ENCODE measurements at regions not wholly inside any gene's neighbourhood (a gene's known extent, or its start where the extent isn't known, plus 50 kb on each side); places are given as distances from the start of the nearest gene placed in this dataset.
"Not testable (repeated sequence)": the region's sequence is repeated elsewhere in the genome, so short reads cannot be mapped to it uniquely, and the experiment has no call there.

DNA sequence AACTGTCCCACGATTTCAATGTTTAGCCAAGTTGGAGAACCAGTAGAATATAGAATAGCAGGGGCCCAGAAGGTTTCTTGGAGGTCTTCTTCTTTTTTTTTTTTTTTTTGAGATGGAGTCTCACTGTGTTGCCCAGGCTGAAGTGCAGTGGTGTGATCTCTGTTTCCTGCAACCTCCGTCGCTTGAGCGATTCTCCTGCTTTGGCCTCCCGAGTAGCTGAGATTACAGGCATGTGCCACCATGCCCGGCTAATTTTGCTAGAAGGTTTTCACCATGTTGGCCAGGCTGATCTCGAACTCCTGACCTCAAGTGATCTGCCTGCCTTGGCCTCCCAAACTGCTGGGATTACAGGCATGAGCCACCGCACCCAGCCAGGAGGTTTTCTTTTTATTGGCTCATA is 84.3 kb downstream of the MYCN start:
- not testable (repeated sequence) for DNase-seq (ENCODE audit: insufficient read length, low spot score); FAIRE-seq

DNA sequence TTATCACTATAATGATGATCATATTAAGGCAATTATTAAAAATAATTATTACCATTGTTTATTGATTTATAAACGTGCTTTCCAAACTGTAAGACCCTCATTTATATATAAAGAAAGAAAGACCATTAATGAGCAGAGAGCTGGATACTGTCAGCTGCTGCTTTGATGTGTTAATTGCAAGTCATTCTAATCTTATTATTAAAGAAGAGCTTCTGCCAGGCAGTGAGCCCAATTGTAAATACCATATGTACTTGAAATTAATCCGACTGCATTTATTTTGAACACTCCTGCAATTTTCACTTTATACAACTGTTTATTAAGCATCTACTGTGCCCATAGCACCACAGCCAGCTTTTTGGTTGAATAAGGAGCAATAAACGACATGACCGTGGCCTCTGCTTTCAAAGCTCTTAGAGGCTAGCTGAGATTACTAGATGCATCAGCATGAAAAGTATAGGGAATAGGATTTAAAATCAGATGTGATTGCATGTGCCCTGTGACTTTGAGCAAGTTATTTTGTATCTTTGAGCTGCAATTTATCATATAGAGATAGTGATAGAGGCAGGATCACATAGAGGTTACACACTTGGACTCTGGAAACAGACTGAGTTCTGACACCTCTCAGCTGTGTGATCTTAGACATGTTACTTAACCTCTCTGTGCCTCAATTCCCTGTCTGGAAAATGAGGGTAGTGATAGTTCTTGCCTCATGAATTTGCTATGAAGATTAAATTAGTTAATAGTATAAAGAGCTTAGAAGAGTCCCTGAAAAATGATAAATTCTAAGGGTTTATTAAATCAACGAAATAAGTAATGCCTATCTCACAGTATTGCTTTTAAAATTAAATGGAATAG is 83.4 kb downstream of the MYCN start:
- no peak for FAIRE-seq
- DNase-seq (ENCODE audit: insufficient read length, low spot score) = no peak

DNA sequence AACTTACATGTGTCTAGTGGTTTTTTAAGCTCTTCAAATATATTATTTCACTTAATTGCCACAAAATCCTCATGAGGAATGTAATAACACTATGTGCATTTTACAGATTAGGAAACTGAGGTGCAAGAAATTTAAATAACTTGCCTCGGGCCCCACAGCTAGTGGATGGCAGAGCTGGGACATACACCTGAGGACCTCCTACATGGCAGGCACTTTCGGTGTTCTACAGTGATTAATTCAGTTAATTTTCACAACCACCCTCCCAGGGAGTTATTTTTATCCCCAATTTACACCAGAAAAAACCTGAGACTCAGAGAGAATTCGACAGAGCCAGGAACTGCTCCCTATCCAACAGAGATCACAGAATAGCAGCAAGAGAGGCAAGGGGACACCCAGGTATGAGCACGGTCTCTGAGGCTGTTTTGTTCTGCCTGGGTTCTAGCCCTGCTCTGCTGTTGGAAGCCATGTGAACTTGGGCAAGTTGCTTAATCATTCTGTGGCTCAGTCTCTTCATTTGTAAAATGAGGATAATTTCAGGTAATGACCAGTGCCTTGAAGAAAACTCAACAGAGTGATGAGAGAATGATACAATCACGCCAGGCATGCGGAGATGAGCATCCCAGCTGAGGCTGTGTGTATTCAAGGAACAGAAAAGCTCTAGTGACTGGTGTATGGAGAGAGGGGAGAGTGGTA is 82.3 kb downstream of the MYCN start:
- no peak for DNase-seq (ENCODE audit: insufficient read length, low spot score)
- no peak for FAIRE-seq

DNA sequence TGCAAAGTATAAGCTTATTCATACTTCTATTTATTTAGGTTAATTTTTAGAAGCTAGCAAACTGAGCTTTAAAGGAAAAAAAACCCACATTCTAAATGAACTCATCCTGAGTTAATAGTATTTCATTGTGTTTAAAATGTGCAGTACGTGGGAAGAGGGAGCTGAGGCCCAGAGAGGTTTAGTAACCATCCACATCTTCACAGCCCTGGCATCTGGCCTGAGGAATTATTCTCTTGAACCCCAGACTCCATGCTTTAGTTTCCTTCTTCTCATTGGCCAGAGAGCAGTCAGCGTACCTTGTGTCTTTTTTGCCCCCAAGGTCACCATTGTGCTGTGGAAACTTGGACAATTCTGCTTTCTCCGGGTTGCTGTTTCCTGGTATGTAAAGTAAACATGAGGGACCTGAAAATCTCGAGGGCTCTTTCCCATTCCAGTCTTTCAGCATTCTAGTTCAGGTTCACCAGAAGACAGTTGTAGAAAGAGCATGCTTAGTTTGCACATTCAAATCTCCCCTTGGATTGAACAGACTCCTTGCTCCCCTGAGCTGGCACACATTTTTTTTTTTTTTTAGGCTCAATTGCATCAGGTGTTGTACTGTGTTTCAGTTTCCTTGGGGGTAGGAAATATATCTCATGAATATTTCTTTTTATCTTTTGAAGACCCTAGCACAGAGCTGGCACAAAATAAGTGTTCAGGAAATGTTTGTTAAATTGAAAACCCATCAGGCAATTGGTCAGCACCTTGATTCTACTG is 81.4 kb downstream of the MYCN start:
- no peak for DNase-seq (ENCODE audit: insufficient read length, low spot score)
- FAIRE-seq = no peak

DNA sequence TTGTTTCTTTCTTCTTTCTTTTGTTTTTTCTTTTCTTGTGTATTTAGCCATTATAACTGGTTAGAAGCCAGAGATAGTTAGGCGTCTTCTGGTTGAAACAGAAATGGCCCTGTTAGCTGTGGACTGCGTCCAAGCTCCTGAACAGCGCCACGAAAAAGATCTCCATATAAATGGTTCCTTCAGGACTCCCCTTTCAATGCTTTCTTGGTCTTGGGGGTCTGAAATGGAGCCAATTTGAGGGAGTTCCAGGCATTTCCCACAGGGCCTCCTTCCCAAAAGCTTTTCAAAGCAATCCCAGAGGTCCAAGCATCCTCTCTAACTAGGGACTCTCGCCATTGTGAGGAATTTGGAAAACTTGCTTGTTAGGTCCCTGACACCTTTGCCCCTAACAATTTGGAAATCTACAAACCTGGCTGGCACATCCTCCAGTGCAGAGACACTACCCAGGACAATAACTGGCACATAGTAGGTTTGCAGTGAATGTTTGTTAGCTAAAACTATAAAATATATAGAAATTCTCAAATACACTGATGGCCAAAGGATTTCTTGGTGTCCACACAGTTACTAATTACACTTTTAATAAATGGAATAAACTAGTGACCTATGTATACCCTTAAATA is 80.1 kb downstream of the MYCN start:
- FAIRE-seq (no peak), DNase-seq (ENCODE audit: insufficient read length, low spot score) (no peak)

DNA sequence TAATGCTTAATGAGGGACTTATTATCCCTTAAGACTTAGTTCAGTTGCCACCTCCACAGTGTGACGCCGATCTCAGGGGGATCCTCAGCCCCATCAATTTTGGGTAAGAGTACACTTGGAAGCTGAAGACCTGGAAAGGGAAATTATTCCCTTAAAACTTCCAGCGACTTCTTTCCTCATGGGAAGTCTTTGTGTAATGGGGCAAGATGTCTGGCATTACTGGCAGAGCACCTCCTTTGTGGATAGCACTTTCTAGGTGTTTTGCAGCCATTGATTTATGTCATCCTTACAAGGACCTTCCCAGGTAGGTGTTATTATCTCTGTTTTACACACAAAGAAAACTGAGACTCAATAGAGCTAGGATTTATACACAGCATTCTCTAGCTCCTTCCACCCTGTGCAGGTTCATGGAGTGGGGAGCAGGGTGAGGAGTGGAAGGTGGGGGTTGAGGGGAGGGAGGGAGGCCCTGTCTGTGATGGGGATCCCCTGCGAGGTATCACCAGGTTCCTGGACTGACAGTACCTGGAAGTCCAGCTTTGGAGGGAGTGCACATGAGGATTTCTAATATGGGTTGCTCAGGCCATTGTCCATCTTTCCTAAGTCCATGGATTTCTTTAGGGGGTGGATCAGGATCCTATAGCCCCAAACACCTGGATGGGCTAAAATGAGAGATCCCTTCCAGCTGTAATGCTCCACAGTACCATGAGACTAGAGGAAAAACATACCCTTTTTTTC is 79.4 kb downstream of the MYCN start:
- DNase-seq (ENCODE audit: insufficient read length, low spot score) (no peak), FAIRE-seq (no peak)

DNA sequence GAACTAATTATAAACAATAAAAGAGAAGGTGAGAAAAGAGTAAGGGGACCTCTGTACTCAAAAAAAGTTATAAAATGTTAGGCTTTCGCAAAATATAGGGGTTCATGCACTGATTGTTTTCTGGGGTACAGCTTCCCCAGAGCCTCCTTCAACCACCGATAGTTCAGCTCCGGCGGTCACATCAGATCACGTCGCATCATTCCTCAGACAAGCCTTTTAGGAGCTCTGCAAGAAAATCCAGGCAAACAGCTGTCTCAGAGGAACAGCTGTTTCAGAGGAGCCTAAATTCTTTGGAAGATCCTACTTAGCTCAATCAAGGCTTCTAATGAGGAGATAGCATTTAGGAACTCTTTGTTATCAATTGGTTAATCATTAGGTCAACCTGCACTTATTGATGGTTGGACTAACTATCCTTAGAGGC is 78.7 kb downstream of the MYCN start:
- DNase-seq (ENCODE audit: insufficient read length, low spot score) (no peak), FAIRE-seq (no peak)

DNA sequence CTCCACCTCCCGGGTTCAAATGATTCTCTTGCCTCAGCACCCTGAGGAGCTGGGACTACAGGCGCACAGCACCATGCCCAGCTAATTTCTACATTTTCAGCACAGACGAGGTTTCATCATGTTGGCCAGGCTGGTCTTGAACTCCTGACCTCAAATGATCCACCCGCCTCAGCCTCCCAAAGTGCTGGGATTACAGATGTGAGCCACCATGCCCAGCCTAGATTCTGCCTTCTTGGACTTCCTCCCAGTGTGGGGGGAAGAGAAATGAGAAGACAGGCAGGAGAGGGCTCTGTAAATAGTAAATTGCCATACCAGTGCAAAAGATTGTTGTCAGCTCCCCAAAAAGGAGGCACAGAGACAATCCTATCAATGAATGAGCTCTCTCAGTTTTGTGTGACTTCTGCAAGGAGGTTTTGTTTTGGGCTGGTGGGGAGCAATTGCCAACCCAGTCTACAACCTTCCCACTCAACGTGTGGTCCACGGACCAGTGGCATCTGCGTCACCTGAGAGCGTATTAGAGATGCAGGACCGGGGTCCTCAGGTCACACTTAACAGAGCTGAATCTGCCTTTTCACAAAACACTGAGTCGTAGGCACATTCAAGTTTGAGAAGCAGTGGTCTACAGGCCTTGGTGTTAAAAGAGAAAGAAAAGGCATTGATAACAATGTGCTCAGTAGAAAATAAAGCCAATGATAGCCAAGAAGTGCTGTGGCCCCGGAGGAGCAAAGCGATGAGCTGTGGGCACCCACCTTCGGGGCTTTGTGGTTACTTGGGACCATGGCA is 78.1 kb downstream of the MYCN start:
- DNase-seq (ENCODE audit: insufficient read length, low spot score) (no peak), FAIRE-seq (no peak)

DNA sequence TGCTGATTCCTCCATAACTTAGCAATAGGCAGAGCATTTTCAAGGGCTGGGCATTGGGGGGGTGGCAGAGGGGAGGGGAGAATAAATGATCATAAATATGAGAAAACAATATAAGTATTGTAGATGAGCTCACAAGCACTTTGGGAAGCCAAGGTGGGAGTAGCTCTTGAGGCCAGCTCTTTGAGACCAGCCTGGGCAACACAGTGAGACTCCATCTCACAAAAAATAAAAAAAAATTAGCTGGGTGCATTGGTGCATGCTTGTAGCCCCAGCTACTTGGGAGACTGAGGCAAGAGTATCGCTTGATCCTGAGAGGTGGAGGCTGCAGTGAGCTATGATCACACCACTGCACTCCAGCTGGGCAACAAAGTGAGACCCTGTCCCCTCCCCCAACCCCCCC is 75.9 kb downstream of the MYCN start:
- DNase-seq (ENCODE audit: insufficient read length, low spot score) (no peak), FAIRE-seq (no peak)

DNA sequence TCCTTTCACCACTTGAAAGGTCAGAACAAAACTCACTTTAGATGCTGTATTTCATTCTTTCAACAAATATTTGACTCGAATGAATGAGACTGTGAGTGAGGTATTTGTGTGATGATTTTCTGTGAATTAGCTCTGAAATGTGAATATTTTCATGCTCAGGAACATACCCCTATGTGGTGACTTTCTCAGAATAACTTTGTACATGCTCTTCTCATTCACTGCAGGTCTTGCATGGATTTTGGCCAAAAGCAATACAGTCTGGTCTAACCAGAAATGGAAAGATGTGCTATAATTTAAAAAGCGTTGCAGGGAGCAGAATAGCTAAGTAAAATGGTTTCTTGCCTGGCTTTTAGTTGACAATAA is 75.5 kb downstream of the MYCN start:
- DNase-seq (ENCODE audit: insufficient read length, low spot score) (no peak), FAIRE-seq (no peak)

DNA sequence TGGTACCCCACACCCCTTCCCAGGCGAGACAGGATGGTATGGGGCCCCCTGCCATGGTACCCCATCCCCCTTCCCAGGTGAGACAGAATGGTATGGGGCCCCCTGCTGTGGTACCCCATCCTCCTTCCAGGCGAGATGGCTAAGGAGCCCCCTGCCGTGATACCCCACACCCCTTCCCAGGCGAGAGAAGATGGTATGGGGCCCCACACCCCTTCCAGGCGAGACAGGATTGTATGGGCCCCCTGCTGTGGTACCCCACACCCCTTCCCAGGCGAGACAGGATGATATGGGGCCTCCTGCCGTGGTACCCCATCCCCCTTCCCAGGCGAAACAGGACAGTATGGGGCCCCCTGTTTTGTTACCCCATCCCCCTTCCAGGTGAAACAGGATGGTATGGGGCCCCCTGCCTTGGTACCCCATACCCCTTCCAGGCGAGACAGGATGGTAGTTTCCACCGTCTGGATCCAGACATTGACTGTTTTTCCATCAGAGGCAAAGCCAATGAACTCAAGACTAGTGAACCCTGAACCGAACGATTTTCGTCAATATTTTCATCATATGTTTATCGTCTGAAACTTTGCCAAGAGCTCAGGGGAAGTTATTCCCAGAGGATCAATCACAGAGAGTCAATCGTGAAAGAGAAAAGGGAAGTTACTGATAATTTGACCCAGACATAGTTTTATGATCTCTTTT is 75.0 kb downstream of the MYCN start:
- DNase-seq (ENCODE audit: insufficient read length, low spot score) (no peak), FAIRE-seq (no peak)

DNA sequence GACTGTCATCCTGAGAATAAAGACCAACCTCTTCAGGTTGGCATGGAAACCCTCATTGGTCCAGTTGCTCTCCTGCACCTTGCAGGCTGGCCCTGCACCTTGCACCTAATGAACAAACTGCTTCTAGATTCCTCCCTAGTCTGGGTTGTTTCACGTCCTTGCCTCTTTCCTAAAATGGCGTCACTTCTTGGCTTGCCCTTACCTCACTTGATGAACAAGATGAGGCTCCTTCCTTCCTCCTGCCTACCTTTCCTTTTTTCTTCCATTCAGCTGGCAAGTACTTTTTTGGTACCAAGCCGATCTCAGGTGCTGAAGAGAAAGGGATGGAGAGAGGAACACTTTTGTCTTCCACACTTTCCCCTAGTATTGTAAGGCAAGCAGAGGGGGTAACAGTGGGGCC is 74.5 kb downstream of the MYCN start:
- FAIRE-seq = no peak
- DNase-seq (ENCODE audit: insufficient read length, low spot score) = no peak

DNA sequence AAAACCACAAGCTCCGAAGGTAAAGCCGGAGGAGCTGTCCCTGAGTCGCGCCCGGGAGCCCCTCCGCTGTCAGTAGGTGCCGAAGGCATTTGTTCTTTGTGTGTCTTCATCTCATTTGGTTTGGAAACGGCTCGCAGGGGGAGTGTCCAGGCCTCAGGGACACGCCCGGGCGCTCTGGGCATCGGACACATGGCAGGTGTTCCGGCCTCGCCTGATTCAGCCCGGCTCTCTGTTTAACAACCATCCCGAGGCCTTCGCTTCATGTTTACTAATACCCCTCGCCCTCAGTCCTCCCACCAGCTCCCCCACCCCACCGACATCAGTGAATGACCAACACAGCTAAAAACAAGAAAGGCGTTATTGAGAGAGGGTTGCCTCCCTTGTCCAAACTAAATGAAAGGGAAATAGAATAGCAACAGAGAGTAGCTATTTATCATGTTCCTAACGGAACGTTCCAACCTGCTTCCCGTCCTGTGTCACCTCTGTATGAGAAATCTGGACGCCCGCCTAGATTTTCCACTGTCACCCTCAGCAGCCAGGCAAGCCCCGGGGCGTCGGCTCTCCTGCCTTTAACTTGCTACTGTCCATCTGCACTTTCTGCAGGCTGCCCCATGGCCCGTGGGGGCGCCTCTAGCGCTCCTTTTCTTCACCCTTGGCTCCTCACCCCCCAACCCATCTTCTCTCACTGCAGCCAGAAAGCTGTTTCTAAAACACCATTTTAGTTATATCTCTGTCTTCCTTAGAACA is 73.9 kb downstream of the MYCN start:
- no peak for DNase-seq (ENCODE audit: insufficient read length, low spot score)
- no peak for FAIRE-seq

DNA sequence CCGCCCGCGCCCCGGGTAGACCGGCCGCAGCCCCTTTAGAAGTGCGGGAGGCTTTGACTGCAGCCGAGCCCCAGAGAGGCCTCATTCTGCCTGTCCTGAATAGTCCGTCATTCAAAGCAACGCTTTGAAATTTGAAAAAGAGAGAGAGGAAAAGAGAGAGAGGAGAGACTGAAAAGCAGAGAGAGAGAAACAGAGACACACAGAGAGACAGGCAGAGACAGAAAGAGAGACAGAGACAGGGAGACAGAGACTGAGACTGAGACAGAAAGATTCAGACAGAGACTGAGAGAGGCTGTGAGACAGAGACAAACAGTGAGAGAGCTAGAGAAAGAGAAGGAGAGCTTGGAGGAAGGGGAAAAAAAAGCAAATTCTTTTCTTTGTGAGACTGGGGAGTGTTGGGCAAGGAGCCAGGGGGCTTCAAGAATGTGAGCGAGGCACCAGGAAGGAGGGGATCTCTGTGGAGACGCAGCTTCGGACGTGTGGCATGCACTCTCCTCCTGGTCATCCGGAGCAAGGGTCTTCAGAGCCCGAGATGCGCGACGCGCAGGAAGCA is 73.1 kb downstream of the MYCN start:
- no peak for DNase-seq (ENCODE audit: insufficient read length, low spot score)

DNA sequence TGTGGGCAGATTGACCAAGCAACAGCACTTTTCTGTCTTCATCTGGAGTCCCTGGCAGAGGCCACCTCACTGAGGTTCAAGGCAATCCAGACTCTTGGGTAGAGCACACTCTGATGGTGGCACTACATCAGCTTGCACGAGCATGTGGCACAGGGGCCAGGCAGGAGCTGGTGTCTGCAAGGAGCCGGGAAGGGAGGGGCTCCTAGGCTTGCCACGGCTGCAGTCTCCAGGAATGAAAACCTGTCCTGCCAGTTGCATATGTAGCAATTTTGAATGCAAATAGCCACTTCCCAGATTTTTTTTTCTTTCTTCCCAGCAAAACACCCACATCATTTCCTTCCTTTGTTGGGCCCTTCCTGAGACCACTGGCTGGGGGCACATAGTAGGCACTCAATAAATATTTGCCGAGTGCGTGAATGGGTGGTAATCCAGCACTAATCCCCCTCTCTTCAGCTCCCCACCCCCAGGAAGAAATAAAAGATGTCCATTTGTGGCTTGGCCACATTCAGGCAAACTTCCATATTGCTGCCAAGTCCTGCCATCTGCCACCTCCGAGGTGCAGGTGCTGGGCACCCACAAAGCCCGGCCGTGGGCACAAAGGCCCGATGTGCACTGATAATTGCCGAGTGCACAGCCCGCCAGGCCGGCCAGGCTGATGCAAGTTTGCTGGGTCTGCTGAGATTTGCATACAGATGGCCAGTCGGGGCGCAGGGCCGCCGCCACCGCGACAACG is 72.4 kb downstream of the MYCN start:
- DNase-seq (ENCODE audit: insufficient read length, low spot score) (no peak), FAIRE-seq (no peak)

More for the DNA sequence above, 73.1 kb downstream of the MYCN start:
- FAIRE-seq = no peak

DNA sequence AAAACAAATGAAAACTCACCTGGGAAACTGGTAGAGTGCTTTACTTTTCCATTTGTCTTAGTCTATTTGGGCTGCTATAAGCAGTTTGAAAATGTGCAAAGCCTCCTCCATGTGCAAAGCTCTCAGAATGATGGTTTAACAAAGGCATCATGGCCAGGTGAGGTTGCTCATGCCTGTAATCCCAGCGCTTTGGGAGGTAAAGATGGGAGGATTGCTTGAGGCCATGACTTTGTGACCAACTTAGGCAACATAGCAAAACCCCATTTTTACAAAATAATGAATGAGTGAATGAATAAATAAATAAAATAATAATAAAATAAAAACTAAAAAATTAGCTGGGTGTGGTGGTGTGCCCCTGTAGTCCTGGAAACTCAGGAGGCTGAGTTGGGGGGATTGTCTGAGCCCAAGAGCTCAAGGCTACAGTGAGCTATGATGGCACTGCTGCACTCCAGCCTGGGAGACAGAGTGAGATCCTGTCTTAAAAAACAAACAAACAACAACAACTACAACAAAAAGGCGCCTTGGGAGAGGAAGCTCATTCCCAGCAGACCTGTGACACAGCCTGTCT is 71.8 kb downstream of the MYCN start:
- FAIRE-seq = no peak
- no peak for DNase-seq (ENCODE audit: insufficient read length, low spot score)

DNA sequence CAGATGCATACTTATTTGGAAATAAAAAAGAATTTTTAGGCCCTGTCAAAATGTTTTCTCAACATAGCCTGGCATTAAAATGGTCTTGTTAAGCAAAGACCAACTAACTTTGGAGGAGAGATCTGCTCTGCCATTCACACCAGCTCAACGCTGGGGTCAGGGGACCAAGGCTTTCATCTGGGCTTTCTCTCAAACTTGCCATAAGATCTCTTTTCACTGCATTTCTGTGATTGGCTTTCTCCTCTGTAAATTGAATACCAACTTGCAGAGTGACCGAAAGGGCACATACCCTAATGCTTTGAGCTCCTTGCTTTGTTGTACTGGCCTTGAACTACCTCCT is 71.2 kb downstream of the MYCN start:
- DNase-seq (ENCODE audit: insufficient read length, low spot score) (no peak), FAIRE-seq (no peak)

Data from HTR-8/SVneo (cell line).